Ascending aorta (tissue), 2 donors: ENCODE measurements at regions not wholly inside any gene's neighbourhood (a gene's known extent, or its start where the extent isn't known, plus 50 kb on each side); places are given as distances from the start of the nearest gene placed in this dataset.
A peak's percentile ranks its signal among the peaks of the same experiment; 100 is the strongest.

Source experiments
- DNase-seq, 2 donors: peaks; one replicate each; pipeline ENCODE4 v3.0.0-alpha.2; 2019; ENCODE audit warnings: low spot score in 2 of 2
- H3K27ac ChIP-seq, 2 donors: fragments of 200-600 bp; sonication (generic); one replicate each; pipeline ENCODE4 v1.5.1; 2016 to 2017; ENCODE audit warnings: mild to moderate bottlenecking in 1 of 2
- H3K27me3 ChIP-seq: fragments of 200-600 bp; sonication (generic); one replicate; pipeline ENCODE4 v1.5.1; 2017
- H3K36me3 ChIP-seq, 2 donors: fragments of 200-600 bp; sonication (generic); one replicate each; pipeline ENCODE4 v1.5.1; 2016
- H3K4me1 ChIP-seq, 2 donors: fragments of 200-600 bp; sonication (generic); one replicate each; pipeline ENCODE4 v1.5.1; 2016 to 2017; ENCODE audit warnings: mild to moderate bottlenecking in 1 of 2
- H3K4me3 ChIP-seq, 2 donors: fragments of 200-600 bp; sonication (generic); one replicate each; pipeline ENCODE4 v1.5.1; 2016 to 2017; ENCODE audit warnings: mild to moderate bottlenecking in 1 of 2
- H3K9me3 ChIP-seq, 2 donors: fragments of 200-600 bp; sonication (generic); one replicate each; pipeline ENCODE4 v1.5.1; 2016
- intact Hi-C: fragments of 100-400 bp; cut with DNase I; formaldehyde crosslinking; loops from one replicate; pipeline ENCODE4 v1.15.1; 2023
- TF ChIP-seq, protein P1 (sequence below), 3 experiments: fragments of 200-600 bp in 2 of 3; fragments of 450-650 bp in 1 of 3; sonication (generic) in 2 of 3; IDR thresholded peaks; one replicate each; pipeline ENCODE4 v1.5.1; 2016 to 2019; ENCODE audit warnings: antibody characterized with exemption in 3 of 3, mild to moderate bottlenecking in 1 of 3, moderate library complexity in 1 of 3

DNA sequence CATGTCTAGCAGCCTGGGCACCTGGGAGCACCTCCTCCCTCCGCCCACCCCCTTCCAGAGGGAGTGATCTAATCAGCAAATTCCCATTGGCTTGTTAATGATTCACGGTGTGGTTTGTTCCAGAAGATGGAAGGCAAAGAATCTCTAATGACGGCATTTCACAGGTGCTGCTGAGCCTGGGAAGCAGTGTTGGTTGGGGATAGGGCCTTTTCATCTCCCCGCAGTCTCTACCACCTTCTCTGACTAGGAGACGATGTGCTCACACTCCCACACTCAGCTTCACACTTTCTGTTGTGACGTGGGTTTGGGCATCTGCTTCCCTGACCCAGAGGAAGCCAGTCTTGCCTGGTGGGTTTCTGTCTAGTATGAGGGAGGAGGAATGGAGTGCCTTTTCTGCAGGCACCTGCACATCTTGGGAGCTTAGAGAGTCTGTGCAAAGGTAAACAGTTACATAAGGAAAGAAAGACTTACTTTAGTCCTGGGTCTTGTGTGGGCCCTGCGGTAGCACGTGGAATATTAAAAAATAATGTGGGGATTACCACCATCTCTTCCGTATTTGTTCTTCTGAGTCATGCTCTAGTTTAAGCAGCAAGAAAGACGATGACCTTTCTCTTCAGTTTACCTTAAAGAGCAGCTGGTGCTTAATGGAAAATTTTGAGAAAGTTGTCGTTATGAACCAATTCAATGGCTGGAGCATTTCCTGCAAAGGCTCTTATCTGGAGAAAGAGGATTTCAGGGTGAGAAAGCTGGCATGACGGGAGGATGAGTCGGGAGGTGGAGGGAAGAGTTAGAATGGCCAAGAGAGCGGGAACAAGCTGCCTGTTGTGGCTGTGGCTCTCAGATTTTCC is 70.6 kb upstream of the ARHGAP5 start:
- DNase-seq = no peak
- intact Hi-C loops = no loop called here
- peak overlapping the region; percentile 55 to 59 for H3K27ac ChIP-seq
- H3K9me3 ChIP-seq = no peaks in the 10 kb centered on the region
- H3K27me3 ChIP-seq = no peaks in the 10 kb centered on the region
- TF ChIP-seq, protein P1, sequence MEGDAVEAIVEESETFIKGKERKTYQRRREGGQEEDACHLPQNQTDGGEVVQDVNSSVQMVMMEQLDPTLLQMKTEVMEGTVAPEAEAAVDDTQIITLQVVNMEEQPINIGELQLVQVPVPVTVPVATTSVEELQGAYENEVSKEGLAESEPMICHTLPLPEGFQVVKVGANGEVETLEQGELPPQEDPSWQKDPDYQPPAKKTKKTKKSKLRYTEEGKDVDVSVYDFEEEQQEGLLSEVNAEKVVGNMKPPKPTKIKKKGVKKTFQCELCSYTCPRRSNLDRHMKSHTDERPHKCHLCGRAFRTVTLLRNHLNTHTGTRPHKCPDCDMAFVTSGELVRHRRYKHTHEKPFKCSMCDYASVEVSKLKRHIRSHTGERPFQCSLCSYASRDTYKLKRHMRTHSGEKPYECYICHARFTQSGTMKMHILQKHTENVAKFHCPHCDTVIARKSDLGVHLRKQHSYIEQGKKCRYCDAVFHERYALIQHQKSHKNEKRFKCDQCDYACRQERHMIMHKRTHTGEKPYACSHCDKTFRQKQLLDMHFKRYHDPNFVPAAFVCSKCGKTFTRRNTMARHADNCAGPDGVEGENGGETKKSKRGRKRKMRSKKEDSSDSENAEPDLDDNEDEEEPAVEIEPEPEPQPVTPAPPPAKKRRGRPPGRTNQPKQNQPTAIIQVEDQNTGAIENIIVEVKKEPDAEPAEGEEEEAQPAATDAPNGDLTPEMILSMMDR (IDR thresholded peaks at IDR 0.05) = no peak
- H3K4me1 ChIP-seq = peaks cover 0 to 7% of the 10 kb centered on the region in 2 donors
- peak overlapping the region; percentile 7 to 44 for H3K4me3 ChIP-seq
- no peaks in the 10 kb centered on the region for H3K36me3 ChIP-seq

- DNase-seq = no peak
- H3K27ac ChIP-seq = peak overlapping the region in 1 of 2 donors; percentile 36
These were observed 69.2 kb upstream of the ARHGAP5 start for GRCh38 chr14:32007755-32008362.

GRCh38 chr14:32008602-32009193 is 68.4 kb upstream of the ARHGAP5 start:
- TF ChIP-seq, protein P1 (IDR thresholded peaks at IDR 0.05) = no peak
- H3K4me3 ChIP-seq = no peak overlapping the region
- H3K27me3 ChIP-seq = no peaks in the 10 kb centered on the region
- intact Hi-C loops = no loop called here
- H3K9me3 ChIP-seq = no peaks in the 10 kb centered on the region
- no peak for DNase-seq
- H3K4me1 ChIP-seq = peaks cover 0 to 7% of the 10 kb centered on the region in 2 donors
- H3K27ac ChIP-seq = no peak overlapping the region
- H3K36me3 ChIP-seq = no peaks in the 10 kb centered on the region

More at GRCh38 chr14:32007755-32008362, 69.2 kb upstream of the ARHGAP5 start:
- intact Hi-C loops = no loop called here
- TF ChIP-seq, protein P1 (IDR thresholded peaks at IDR 0.05) = no peak
- Histone ChIP-seq H3K36me3 (no peaks in the 10 kb centered on the region), H3K27me3 (no peaks in the 10 kb centered on the region), H3K4me1 (peaks cover 0 to 7% of the 10 kb centered on the region in 2 donors), H3K9me3 (no peaks in the 10 kb centered on the region), H3K4me3 (no peak overlapping the region)

DNA sequence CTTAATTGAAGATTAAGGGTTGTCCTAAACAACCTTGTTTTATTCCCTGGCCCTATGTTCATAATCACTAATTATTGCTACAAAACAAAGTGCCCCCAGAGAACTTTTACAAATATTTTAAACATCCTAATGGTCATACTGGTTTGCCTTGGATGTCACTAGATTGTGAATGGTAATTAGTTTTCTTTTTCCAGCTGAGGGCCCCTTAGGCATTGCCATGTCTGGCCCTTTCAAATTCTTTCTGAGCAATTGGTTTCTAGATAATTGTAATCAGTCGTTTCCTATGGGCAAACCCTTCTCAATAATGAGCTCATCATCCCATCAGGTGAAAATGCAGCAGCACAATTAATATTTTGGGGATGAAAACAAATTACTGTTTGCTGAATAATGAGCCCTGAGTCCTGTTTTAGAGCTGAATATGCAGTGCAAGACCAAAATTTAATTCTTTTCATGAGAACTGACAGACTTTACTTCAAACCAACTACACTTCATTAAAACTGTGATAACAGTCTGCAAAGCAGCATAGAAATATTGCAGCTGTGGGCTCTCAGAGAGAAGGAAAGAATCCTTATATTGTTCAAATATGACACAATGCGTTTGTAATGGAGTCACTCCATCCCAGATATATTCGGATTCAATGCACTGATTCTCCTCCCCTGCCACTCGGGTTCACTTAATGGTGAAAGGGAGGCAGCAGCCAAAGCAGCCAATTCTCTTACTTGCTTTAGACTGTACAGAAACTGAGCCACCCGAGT is 67.7 kb upstream of the ARHGAP5 start:
- TF ChIP-seq, protein P1 (IDR thresholded peaks at IDR 0.05) = no peak
- Histone ChIP-seq H3K4me1 (peaks cover 0 to 7% of the 10 kb centered on the region in 2 donors), H3K9me3 (no peaks in the 10 kb centered on the region), H3K4me3 (no peak overlapping the region), H3K27ac (no peak overlapping the region), H3K36me3 (no peaks in the 10 kb centered on the region), H3K27me3 (no peaks in the 10 kb centered on the region)
- DNase-seq = no peak
- intact Hi-C loops = no loop called here

- TF ChIP-seq, protein P1 (IDR thresholded peaks at IDR 0.05) = no peak
- Histone ChIP-seq H3K4me3 (no peak overlapping the region), H3K27ac (no peak overlapping the region), H3K27me3 (no peaks in the 10 kb centered on the region), H3K9me3 (no peaks in the 10 kb centered on the region), H3K36me3 (no peaks in the 10 kb centered on the region), H3K4me1 (peaks cover 0 to 7% of the 10 kb centered on the region in 2 donors)
- intact Hi-C loops = no loop called here
- no peak for DNase-seq
These were observed 67.0 kb upstream of the ARHGAP5 start for GRCh38 chr14:32009976-32010581.
